Neural progenitor cell (in vitro differentiated cells): ENCODE measurements at regions not wholly inside any gene's neighbourhood (a gene's known extent, or its start where the extent isn't known, plus 50 kb on each side); places are given as distances from the start of the nearest gene placed in this dataset.

Source experiments
- CTCF ChIP-seq: fragments of 200-600 bp; sonication (generic); IDR thresholded peaks from 2 replicates; pipeline ENCODE4 v1.5.1; 2017; ENCODE audit warnings: antibody characterized with exemption, mild to moderate bottlenecking
- EZH2 ChIP-seq: fragments of 200-600 bp; sonication (generic); IDR thresholded peaks from 2 replicates; pipeline ENCODE4 v1.6.1; 2017; ENCODE audit warnings: antibody characterized with exemption, mild to moderate bottlenecking, moderate library complexity

GRCh38 chr3:22989716-22990115 is 213.4 kb upstream of the UBE2E2 start:
- TF ChIP-seq EZH2 (no peak), CTCF (no peak)
